HL-60 (cell line): ENCODE measurements at regions not wholly inside any gene's neighbourhood (a gene's known extent, or its start where the extent isn't known, plus 50 kb on each side); places are given as distances from the start of the nearest gene placed in this dataset.

Source experiments
- CTCF ChIP-seq: IDR thresholded peaks from one replicate; pipeline ENCODE4 v1.5.1; 2011; ENCODE audit warnings: low read length, control low read depth, inconsistent platforms; ENCODE audit not compliant: insufficient read depth
- POLR2AphosphoS5 ChIP-seq: IDR thresholded peaks from 2 replicates; pipeline ENCODE4 v1.6.1; 2012; ENCODE audit warnings: low read depth
- REST ChIP-seq: IDR thresholded peaks from 2 replicates; pipeline ENCODE4 v1.6.1; 2012; ENCODE audit warnings: low read depth; ENCODE audit not compliant: insufficient replicate concordance

GRCh38 chr3:144142151-144142840, 170.7 kb downstream of the DIPK2A start:
- TF ChIP-seq REST (no peak), CTCF (no peak), POLR2AphosphoS5 (no peak)
